ENCODE measurements at regions not wholly inside any gene's neighbourhood (a gene's known extent, or its start where the extent isn't known, plus 50 kb on each side); places are given as distances from the start of the nearest gene placed in this dataset.

- no peaks in the 10 kb centered on the region for H3K36me3 ChIP-seq (ENCODE audit: control insufficient read depth, insufficient read depth, low read length)
- no peaks in the 10 kb centered on the region for H3K27me3 ChIP-seq (ENCODE audit: control insufficient read depth, insufficient read depth, low read length)
- no peak overlapping the region for H3K4me3 ChIP-seq (ENCODE audit: low read length)
- no peaks in the 10 kb centered on the region for H3K9me3 ChIP-seq (ENCODE audit: control insufficient read depth, low read length)
- H3K9ac ChIP-seq (ENCODE audit: low read length): no peak overlapping the region
- peaks cover 5% of the 10 kb centered on the region for H3K4me1 ChIP-seq (ENCODE audit: control insufficient read depth, insufficient read depth, low read length)
Measured at GRCh38 chr6:166045860-166046200, 121.8 kb downstream of the TBXT start.

DNA sequence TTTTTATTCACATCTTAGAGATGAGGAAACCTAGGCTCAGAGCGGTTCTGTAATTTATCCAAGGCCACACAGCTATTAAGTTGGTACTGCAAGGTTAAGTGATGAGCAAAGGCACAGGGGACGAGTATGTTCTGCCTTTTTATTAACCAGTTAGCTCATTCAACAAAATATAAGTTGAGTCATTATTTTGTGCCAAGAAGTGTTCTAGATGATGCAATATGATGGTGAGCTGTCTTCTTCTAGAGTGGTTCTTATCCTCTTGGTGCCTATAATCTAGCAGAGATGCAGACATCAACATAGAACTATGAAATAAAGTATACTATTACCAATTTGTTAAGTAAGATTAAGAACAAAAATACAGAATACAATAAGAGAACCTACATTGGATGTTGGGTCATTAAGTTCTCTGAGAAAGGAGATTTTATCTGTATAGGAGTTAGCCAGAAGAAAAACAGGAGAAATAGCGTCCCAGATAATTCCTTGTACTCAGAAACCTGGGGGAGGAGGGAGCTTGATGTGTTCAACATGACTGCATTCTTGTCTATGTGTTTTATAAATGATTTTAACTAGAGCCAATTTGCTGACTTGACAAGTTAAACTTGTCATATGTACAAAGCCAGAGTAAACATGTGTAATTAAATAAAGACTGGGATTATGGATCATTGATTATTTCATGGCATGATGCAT lies 122.3 kb downstream of the TBXT start:
- peaks cover 5% of the 10 kb centered on the region for H3K4me1 ChIP-seq (ENCODE audit: control insufficient read depth, insufficient read depth, low read length)
- H3K9ac ChIP-seq (ENCODE audit: low read length): no peak overlapping the region
- H3K27me3 ChIP-seq (ENCODE audit: control insufficient read depth, insufficient read depth, low read length): no peaks in the 10 kb centered on the region
- no peaks in the 10 kb centered on the region for H3K36me3 ChIP-seq (ENCODE audit: control insufficient read depth, insufficient read depth, low read length)
- no peak overlapping the region for H3K4me3 ChIP-seq (ENCODE audit: low read length)
- H3K9me3 ChIP-seq (ENCODE audit: control insufficient read depth, low read length): no peaks in the 10 kb centered on the region

DNA sequence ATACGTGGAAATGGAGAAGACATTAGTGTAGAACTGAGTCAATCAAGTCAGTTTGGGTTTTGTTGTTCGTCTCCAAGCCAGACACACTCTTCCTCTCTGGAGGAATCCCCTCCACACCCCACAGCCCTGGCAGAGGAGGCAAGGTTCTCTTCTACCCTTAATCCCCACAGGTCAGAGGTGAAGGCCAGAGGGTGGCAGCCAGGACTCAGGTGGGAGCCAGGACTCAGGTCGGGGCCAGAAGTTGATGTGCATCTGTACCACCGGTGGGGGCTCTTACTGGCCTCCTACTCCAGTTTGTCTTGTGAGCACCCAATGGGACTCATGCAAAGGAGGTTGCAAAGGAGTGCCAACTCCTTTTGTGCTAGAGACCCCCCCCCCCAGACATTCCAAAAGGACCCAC lies 126.4 kb downstream of the TBXT start:
- Histone ChIP-seq H3K27me3 (ENCODE audit: control insufficient read depth, insufficient read depth, low read length) (no peaks in the 10 kb centered on the region), H3K36me3 (ENCODE audit: control insufficient read depth, insufficient read depth, low read length) (no peaks in the 10 kb centered on the region), H3K4me1 (ENCODE audit: control insufficient read depth, insufficient read depth, low read length) (no peaks in the 10 kb centered on the region), H3K9me3 (ENCODE audit: control insufficient read depth, low read length) (no peaks in the 10 kb centered on the region), H3K4me3 (ENCODE audit: low read length) (no peak overlapping the region), H3K9ac (ENCODE audit: low read length) (no peak overlapping the region)

- no peaks in the 10 kb centered on the region for H3K4me1 ChIP-seq (ENCODE audit: control insufficient read depth, insufficient read depth, low read length)
- H3K4me3 ChIP-seq (ENCODE audit: low read length): no peak overlapping the region
- H3K9me3 ChIP-seq (ENCODE audit: control insufficient read depth, low read length): no peaks in the 10 kb centered on the region
- no peaks in the 10 kb centered on the region for H3K27me3 ChIP-seq (ENCODE audit: control insufficient read depth, insufficient read depth, low read length)
- H3K9ac ChIP-seq (ENCODE audit: low read length): no peak overlapping the region
- H3K36me3 ChIP-seq (ENCODE audit: control insufficient read depth, insufficient read depth, low read length): no peaks in the 10 kb centered on the region
Measured at GRCh38 chr6:166040292-166040691, 127.4 kb downstream of the TBXT start.

DNA sequence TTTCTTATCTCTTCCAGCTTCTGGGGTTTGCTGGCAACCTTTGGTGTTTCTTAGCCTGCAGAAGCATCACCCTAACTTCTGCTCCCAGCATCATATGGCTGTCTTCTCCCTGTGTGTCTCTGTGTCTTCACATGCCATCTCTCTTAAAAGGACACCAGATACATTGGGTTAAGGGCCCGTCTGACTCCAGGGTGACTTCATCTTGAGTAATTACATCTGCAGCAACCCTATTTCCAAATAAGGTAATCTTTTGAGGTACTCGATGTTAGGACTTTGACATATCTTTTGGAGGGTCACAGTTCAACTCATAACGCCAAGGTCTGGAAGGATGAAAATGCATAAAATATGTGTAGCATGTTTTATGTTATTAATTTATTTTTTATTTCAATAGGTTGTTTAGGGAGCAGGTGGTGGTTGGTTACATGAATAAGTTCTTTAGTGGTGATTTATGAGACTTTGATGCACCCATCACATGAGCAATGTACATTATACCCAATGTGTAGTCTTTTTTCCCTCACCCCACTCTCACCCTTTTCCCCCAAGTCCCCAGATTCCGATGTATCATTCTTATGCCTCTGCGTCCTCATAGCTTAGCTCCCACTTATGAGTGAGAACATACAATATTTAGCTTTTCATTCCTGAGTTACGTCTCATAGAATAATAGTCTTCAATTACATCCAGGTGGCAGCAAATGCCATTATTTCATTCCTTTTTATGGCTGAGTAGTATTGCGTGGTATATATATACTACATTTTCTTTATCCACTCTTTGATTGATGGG lies 131.1 kb downstream of the TBXT start:
- Histone ChIP-seq H3K36me3 (ENCODE audit: control insufficient read depth, insufficient read depth, low read length) (no peaks in the 10 kb centered on the region), H3K4me1 (ENCODE audit: control insufficient read depth, insufficient read depth, low read length) (peaks cover 4% of the 10 kb centered on the region), H3K27me3 (ENCODE audit: control insufficient read depth, insufficient read depth, low read length) (no peaks in the 10 kb centered on the region), H3K9ac (ENCODE audit: low read length) (no peak overlapping the region), H3K9me3 (ENCODE audit: control insufficient read depth, low read length) (no peaks in the 10 kb centered on the region), H3K4me3 (ENCODE audit: low read length) (no peak overlapping the region)

DNA sequence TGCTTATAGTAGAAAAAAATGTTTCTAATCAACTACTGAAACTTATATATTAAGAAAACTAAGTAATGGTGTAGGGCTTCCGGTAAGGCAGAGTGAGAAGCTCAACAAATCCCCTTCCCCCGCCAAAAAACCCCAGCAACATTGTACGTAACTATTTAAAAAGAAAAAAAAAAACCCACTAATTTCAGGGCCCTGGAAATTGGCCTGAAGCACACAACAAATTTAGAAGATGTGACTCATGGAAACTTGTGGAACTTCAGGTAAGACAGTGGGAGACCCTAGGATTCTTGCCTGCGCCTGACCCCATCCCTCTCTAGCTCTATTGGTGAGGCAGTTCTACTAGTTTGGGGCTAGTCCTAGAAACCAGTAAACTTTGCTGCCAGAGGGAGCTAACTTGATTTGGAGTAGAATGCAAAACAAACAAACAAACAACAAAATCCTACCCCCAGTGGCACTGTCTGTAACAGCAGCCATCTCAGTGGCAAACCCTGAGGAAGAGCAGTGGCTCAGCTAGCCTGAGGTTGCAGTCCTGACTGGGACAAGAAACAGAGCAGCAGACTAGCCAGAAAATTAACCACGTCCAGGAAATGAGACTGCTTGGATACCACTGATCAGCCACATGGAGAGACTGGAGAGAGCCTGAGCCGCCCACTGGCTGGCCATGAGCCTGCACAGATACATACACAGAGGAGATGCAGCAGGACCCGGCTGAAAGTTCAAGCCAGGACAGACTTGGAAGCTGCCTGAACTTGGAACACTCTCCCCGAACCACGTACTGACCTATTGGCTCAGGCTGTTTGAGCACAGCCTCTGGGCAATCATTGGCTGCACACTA lies 135.1 kb downstream of the TBXT start:
- H3K4me3 ChIP-seq (ENCODE audit: low read length): no peak overlapping the region
- no peaks in the 10 kb centered on the region for H3K27me3 ChIP-seq (ENCODE audit: control insufficient read depth, insufficient read depth, low read length)
- H3K4me1 ChIP-seq (ENCODE audit: control insufficient read depth, insufficient read depth, low read length): peaks cover 4% of the 10 kb centered on the region
- H3K9ac ChIP-seq (ENCODE audit: low read length): no peak overlapping the region
- no peaks in the 10 kb centered on the region for H3K36me3 ChIP-seq (ENCODE audit: control insufficient read depth, insufficient read depth, low read length)
- no peaks in the 10 kb centered on the region for H3K9me3 ChIP-seq (ENCODE audit: control insufficient read depth, low read length)

- no peaks in the 10 kb centered on the region for H3K27me3 ChIP-seq (ENCODE audit: control insufficient read depth, insufficient read depth, low read length)
- no peaks in the 10 kb centered on the region for H3K9me3 ChIP-seq (ENCODE audit: control insufficient read depth, low read length)
- H3K4me3 ChIP-seq (ENCODE audit: low read length): no peak overlapping the region
- no peak overlapping the region for H3K9ac ChIP-seq (ENCODE audit: low read length)
- H3K36me3 ChIP-seq (ENCODE audit: control insufficient read depth, insufficient read depth, low read length): no peaks in the 10 kb centered on the region
- H3K4me1 ChIP-seq (ENCODE audit: control insufficient read depth, insufficient read depth, low read length): peaks cover 4% of the 10 kb centered on the region
Measured at GRCh38 chr6:166031275-166031674, 136.4 kb downstream of the TBXT start.

- Histone ChIP-seq H3K27me3 (ENCODE audit: control insufficient read depth, insufficient read depth, low read length) (no peaks in the 10 kb centered on the region), H3K9me3 (ENCODE audit: control insufficient read depth, low read length) (no peaks in the 10 kb centered on the region)
Measured at GRCh38 chr6:166029506-166029905, 138.1 kb downstream of the TBXT start.

DNA sequence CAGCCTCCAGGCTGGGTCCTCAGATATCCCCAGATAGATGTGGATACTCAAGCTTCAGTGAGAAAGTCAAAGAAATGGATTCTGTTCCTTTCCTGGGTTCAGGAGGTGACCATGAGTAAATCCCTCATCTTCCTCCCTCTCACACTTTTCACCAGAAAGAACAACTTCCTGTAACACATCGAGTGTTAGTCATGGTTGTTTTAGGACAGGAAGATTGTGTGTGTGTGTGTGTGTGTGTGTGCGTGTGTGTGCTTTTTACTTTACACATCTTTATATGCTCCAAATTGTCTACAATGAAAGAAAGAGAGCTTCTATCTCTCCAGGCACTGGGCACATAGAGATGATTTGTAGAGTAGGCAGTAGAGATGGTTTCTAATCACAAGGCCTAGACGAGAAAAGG lies 139.9 kb downstream of the TBXT start:
- H3K4me3 ChIP-seq (ENCODE audit: low read length): no peak overlapping the region
- H3K27me3 ChIP-seq (ENCODE audit: control insufficient read depth, insufficient read depth, low read length): no peaks in the 10 kb centered on the region
- no peaks in the 10 kb centered on the region for H3K9me3 ChIP-seq (ENCODE audit: control insufficient read depth, low read length)
- no peaks in the 10 kb centered on the region for H3K36me3 ChIP-seq (ENCODE audit: control insufficient read depth, insufficient read depth, low read length)
- H3K4me1 ChIP-seq (ENCODE audit: control insufficient read depth, insufficient read depth, low read length): peaks cover 3% of the 10 kb centered on the region
- H3K9ac ChIP-seq (ENCODE audit: low read length): no peak overlapping the region

More at GRCh38 chr6:166029506-166029905, 138.1 kb downstream of the TBXT start:
- Histone ChIP-seq H3K36me3 (ENCODE audit: control insufficient read depth, insufficient read depth, low read length) (no peaks in the 10 kb centered on the region), H3K9ac (ENCODE audit: low read length) (no peak overlapping the region), H3K4me1 (ENCODE audit: control insufficient read depth, insufficient read depth, low read length) (peaks cover 4% of the 10 kb centered on the region), H3K4me3 (ENCODE audit: low read length) (no peak overlapping the region)

- Histone ChIP-seq H3K4me1 (ENCODE audit: control insufficient read depth, insufficient read depth, low read length) (no peaks in the 10 kb centered on the region), H3K9ac (ENCODE audit: low read length) (no peak overlapping the region), H3K36me3 (ENCODE audit: control insufficient read depth, insufficient read depth, low read length) (no peaks in the 10 kb centered on the region), H3K27me3 (ENCODE audit: control insufficient read depth, insufficient read depth, low read length) (no peaks in the 10 kb centered on the region), H3K4me3 (ENCODE audit: low read length) (no peak overlapping the region), H3K9me3 (ENCODE audit: control insufficient read depth, low read length) (no peaks in the 10 kb centered on the region)
Measured at GRCh38 chr6:166026586-166027126, 141.0 kb downstream of the TBXT start.

- Histone ChIP-seq H3K9ac (ENCODE audit: low read length) (no peak overlapping the region), H3K4me1 (ENCODE audit: control insufficient read depth, insufficient read depth, low read length) (no peaks in the 10 kb centered on the region), H3K4me3 (ENCODE audit: low read length) (no peak overlapping the region), H3K9me3 (ENCODE audit: control insufficient read depth, low read length) (no peaks in the 10 kb centered on the region), H3K36me3 (ENCODE audit: control insufficient read depth, insufficient read depth, low read length) (no peaks in the 10 kb centered on the region), H3K27me3 (ENCODE audit: control insufficient read depth, insufficient read depth, low read length) (no peaks in the 10 kb centered on the region)
Measured at GRCh38 chr6:166025149-166025898, 142.3 kb downstream of the TBXT start.
